ENCODE measurements at regions not wholly inside any gene's neighbourhood (a gene's known extent, or its start where the extent isn't known, plus 50 kb on each side); places are given as distances from the start of the nearest gene placed in this dataset.

DNA sequence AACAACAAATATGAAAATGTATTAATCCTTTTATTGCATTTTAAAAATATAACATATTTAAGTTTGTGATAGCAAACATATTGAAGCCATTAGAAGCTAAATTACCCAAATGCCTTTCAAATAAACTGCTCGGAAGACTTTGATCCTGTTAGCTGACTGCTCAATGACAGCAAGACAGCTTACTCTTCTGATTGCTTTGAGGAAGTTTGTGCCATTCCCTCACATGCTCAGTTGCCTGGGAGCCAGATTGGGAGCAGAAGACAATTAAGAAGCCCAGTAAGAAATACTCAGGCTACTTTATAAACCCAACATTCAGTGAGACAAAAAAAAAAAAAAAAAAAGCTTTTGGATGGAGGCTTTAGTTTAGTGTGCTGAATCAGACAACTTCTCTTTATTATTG is 407.1 kb upstream of the SOX11 start:
- Histone ChIP-seq H3K9me3 (ENCODE audit: insufficient read depth, low read length) (no peaks in the 10 kb centered on the region), H3K4me1 (ENCODE audit: insufficient read depth, insufficient read length) (no peaks in the 10 kb centered on the region), H3K27me3 (ENCODE audit: insufficient read depth, insufficient read length) (no peaks in the 10 kb centered on the region), H3K9ac (ENCODE audit: insufficient read length, low read depth) (no peak overlapping the region), H3K36me3 (ENCODE audit: insufficient read depth, insufficient read length, low read length) (no peaks in the 10 kb centered on the region), H3K4me3 (ENCODE audit: insufficient read length, low read depth) (no peak overlapping the region)
- DNase-seq (ENCODE audit: low read depth, low spot score): no peak
- TF ChIP-seq ZNF274 (IDR thresholded peaks at IDR 0.05; ENCODE audit: low read depth, low read length) (no peak), SUZ12 (IDR thresholded peaks at IDR 0.05; ENCODE audit: extremely low read depth, insufficient read depth, insufficient read length) (no peak), YY1 (IDR thresholded peaks at IDR 0.05; ENCODE audit: insufficient read depth, insufficient read length) (no peak)

DNA sequence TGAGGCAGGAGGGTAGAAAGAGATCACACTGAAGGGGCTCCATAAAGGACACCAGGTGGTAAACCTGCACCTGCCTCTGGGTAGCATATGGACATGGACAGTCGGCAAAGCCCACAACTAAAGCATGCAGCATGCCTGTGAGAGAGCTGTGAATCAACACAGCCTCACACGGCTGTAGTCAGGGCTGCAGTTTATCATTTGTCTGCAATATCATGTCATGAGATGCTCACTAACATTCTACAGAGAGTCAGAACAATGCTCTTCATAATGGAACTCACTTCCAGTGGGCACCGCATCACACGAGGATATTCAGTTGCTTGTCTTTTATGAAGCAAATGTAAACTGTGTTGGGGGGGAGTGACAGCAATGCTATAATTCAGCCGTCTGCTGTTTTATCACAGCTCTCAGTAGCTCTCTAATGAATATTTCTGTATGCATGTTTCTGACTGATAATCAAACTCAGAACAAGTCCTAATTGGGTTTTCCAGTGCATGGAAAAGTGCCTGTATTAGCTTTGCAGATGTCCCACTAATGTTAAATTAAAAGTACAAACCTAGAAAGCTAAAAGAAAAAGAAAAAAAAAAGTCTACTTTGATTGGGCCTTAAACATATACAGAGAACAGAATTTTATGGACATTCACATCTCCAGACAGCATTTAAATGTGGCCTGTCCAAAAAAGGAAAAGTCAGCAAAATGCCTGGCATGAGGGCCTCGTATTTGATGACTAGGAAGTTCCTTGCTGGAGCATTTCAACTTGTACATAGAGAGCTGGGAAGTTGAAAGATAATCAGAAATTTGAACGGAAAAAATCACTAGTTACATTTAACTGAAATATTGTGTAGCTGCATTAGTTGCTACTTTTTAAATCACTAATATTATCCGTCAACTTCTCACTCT is 406.1 kb upstream of the SOX11 start:
- no peaks in the 10 kb centered on the region for H3K9me3 ChIP-seq (ENCODE audit: insufficient read depth, low read length)
- TF ChIP-seq ZNF274 (IDR thresholded peaks at IDR 0.05; ENCODE audit: low read depth, low read length) (no peak), YY1 (IDR thresholded peaks at IDR 0.05; ENCODE audit: insufficient read depth, insufficient read length) (no peak), SUZ12 (IDR thresholded peaks at IDR 0.05; ENCODE audit: extremely low read depth, insufficient read depth, insufficient read length) (no peak)
- H3K9ac ChIP-seq (ENCODE audit: insufficient read length, low read depth): no peak overlapping the region
- H3K36me3 ChIP-seq (ENCODE audit: insufficient read depth, insufficient read length, low read length): no peaks in the 10 kb centered on the region
- H3K4me3 ChIP-seq (ENCODE audit: insufficient read length, low read depth): no peak overlapping the region
- no peaks in the 10 kb centered on the region for H3K4me1 ChIP-seq (ENCODE audit: insufficient read depth, insufficient read length)
- DNase-seq (ENCODE audit: low read depth, low spot score): no peak
- no peaks in the 10 kb centered on the region for H3K27me3 ChIP-seq (ENCODE audit: insufficient read depth, insufficient read length)

GRCh38 chr2:5287558-5288334 is 404.4 kb upstream of the SOX11 start:
- no peak for DNase-seq (ENCODE audit: low read depth, low spot score)
- no peaks in the 10 kb centered on the region for H3K4me1 ChIP-seq (ENCODE audit: insufficient read depth, insufficient read length)
- H3K9ac ChIP-seq (ENCODE audit: insufficient read length, low read depth): no peak overlapping the region
- no peak for TF ChIP-seq ZNF274 (IDR thresholded peaks at IDR 0.05; ENCODE audit: low read depth, low read length)
- no peak for TF ChIP-seq YY1 (IDR thresholded peaks at IDR 0.05; ENCODE audit: insufficient read depth, insufficient read length)
- no peak for TF ChIP-seq SUZ12 (IDR thresholded peaks at IDR 0.05; ENCODE audit: extremely low read depth, insufficient read depth, insufficient read length)
- H3K4me3 ChIP-seq (ENCODE audit: insufficient read length, low read depth): no peak overlapping the region
- no peaks in the 10 kb centered on the region for H3K36me3 ChIP-seq (ENCODE audit: insufficient read depth, insufficient read length, low read length)
- H3K27me3 ChIP-seq (ENCODE audit: insufficient read depth, insufficient read length): no peaks in the 10 kb centered on the region
- H3K9me3 ChIP-seq (ENCODE audit: insufficient read depth, low read length): no peaks in the 10 kb centered on the region

- H3K9me3 ChIP-seq (ENCODE audit: insufficient read depth, low read length): no peaks in the 10 kb centered on the region
- no peak overlapping the region for H3K4me3 ChIP-seq (ENCODE audit: insufficient read length, low read depth)
- no peak overlapping the region for H3K9ac ChIP-seq (ENCODE audit: insufficient read length, low read depth)
- no peak for DNase-seq (ENCODE audit: low read depth, low spot score)
- no peaks in the 10 kb centered on the region for H3K27me3 ChIP-seq (ENCODE audit: insufficient read depth, insufficient read length)
- no peaks in the 10 kb centered on the region for H3K4me1 ChIP-seq (ENCODE audit: insufficient read depth, insufficient read length)
- no peak for TF ChIP-seq ZNF274 (IDR thresholded peaks at IDR 0.05; ENCODE audit: low read depth, low read length)
- TF ChIP-seq YY1 (IDR thresholded peaks at IDR 0.05; ENCODE audit: insufficient read depth, insufficient read length): no peak
- TF ChIP-seq SUZ12 (IDR thresholded peaks at IDR 0.05; ENCODE audit: extremely low read depth, insufficient read depth, insufficient read length): no peak
- no peaks in the 10 kb centered on the region for H3K36me3 ChIP-seq (ENCODE audit: insufficient read depth, insufficient read length, low read length)
These were observed 401.2 kb upstream of the SOX11 start for GRCh38 chr2:5290900-5291546.

DNA sequence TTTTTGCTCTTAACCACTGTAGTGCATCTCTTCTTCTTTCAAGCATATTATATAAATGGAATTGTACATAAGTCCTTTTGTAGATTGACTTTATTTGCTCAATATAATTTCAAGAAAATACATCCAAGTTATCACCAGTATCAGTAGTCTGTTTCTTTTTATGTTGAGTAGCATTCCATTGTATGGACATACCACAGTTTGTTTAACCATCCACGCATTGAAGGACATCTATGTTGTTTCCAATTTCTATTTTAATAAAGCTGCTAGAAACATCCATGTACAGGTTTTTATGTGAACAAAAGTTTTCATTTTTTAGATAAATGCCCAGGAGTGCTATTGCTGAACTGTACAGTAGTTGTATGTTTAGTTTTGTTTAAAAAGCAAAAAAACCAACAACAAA is 387.5 kb upstream of the SOX11 start:
- DNase-seq (ENCODE audit: low read depth, low spot score): no peak
- no peaks in the 10 kb centered on the region for H3K27me3 ChIP-seq (ENCODE audit: insufficient read depth, insufficient read length)
- no peaks in the 10 kb centered on the region for H3K9me3 ChIP-seq (ENCODE audit: insufficient read depth, low read length)
- no peak overlapping the region for H3K9ac ChIP-seq (ENCODE audit: insufficient read length, low read depth)
- no peaks in the 10 kb centered on the region for H3K36me3 ChIP-seq (ENCODE audit: insufficient read depth, insufficient read length, low read length)
- no peak overlapping the region for H3K4me3 ChIP-seq (ENCODE audit: insufficient read length, low read depth)
- TF ChIP-seq YY1 (IDR thresholded peaks at IDR 0.05; ENCODE audit: insufficient read depth, insufficient read length): no peak
- no peak for TF ChIP-seq ZNF274 (IDR thresholded peaks at IDR 0.05; ENCODE audit: low read depth, low read length)
- TF ChIP-seq SUZ12 (IDR thresholded peaks at IDR 0.05; ENCODE audit: extremely low read depth, insufficient read depth, insufficient read length): no peak
- H3K4me1 ChIP-seq (ENCODE audit: insufficient read depth, insufficient read length): no peaks in the 10 kb centered on the region

DNA sequence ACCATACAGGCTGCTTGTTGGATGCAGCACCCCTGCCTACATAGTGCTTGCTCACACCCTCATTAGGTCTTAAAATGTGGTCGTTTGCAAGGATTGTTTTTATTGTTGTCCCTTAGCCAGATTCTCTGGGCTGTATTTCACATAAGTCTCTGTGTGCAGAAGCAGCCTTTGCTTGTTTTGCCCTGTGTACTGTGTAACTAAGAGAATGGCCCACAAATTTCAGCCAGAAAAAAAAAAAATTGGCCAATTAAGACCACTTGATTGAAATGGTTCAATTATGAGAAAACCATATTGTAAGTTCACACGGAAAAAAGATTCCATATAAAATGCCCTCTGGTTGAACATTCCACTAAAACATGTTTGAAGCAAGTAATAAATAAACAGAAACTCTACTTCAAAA is 377.1 kb upstream of the SOX11 start:
- no peaks in the 10 kb centered on the region for H3K4me1 ChIP-seq (ENCODE audit: insufficient read depth, insufficient read length)
- DNase-seq (ENCODE audit: low read depth, low spot score): no peak
- no peaks in the 10 kb centered on the region for H3K36me3 ChIP-seq (ENCODE audit: insufficient read depth, insufficient read length, low read length)
- H3K9ac ChIP-seq (ENCODE audit: insufficient read length, low read depth): no peak overlapping the region
- no peaks in the 10 kb centered on the region for H3K9me3 ChIP-seq (ENCODE audit: insufficient read depth, low read length)
- no peaks in the 10 kb centered on the region for H3K27me3 ChIP-seq (ENCODE audit: insufficient read depth, insufficient read length)
- no peak overlapping the region for H3K4me3 ChIP-seq (ENCODE audit: insufficient read length, low read depth)
- TF ChIP-seq SUZ12 (IDR thresholded peaks at IDR 0.05; ENCODE audit: extremely low read depth, insufficient read depth, insufficient read length): no peak
- no peak for TF ChIP-seq ZNF274 (IDR thresholded peaks at IDR 0.05; ENCODE audit: low read depth, low read length)
- TF ChIP-seq YY1 (IDR thresholded peaks at IDR 0.05; ENCODE audit: insufficient read depth, insufficient read length): no peak

GRCh38 chr2:5315512-5315911 is 376.7 kb upstream of the SOX11 start:
- Histone ChIP-seq H3K9ac (ENCODE audit: insufficient read length, low read depth) (no peak overlapping the region), H3K9me3 (ENCODE audit: insufficient read depth, low read length) (no peaks in the 10 kb centered on the region), H3K36me3 (ENCODE audit: insufficient read depth, insufficient read length, low read length) (no peaks in the 10 kb centered on the region), H3K27me3 (ENCODE audit: insufficient read depth, insufficient read length) (no peaks in the 10 kb centered on the region), H3K4me1 (ENCODE audit: insufficient read depth, insufficient read length) (no peaks in the 10 kb centered on the region), H3K4me3 (ENCODE audit: insufficient read length, low read depth) (no peak overlapping the region)
- TF ChIP-seq ZNF274 (IDR thresholded peaks at IDR 0.05; ENCODE audit: low read depth, low read length): no peak
- TF ChIP-seq YY1 (IDR thresholded peaks at IDR 0.05; ENCODE audit: insufficient read depth, insufficient read length): no peak
- no peak for TF ChIP-seq SUZ12 (IDR thresholded peaks at IDR 0.05; ENCODE audit: extremely low read depth, insufficient read depth, insufficient read length)
- DNase-seq (ENCODE audit: low read depth, low spot score): no peak
